PC-9 (cell line): ENCODE measurements at regions not wholly inside any gene's neighbourhood (a gene's known extent, or its start where the extent isn't known, plus 50 kb on each side); places are given as distances from the start of the nearest gene placed in this dataset.

Experiments used
- BruUV-seq: library from RNA; stranded (reverse); fragments of 400-500 nt; replicated peaks from 2 replicates; lab custom pipeline; 2021; lab: Mats Ljungman, UMichigan
- CTCF ChIA-PET: fragments of 300-600 bp; sonication (Branson Sonifier 250); formaldehyde crosslinking; loops from one replicate; lab custom pipeline; 2022; ENCODE audit warnings: antibody characterized with exemption; lab: Charles Lee
- POLR2A ChIA-PET: fragments of 300-600 bp; sonication (Branson Sonifier 250); formaldehyde crosslinking; loops from one replicate; lab custom pipeline; 2022; ENCODE audit warnings: antibody characterized with exemption; ENCODE audit not compliant: unreplicated experiment; lab: Charles Lee
- DNase-seq, 2 experiments: peaks; one replicate each; pipeline versions ENCODE4 v3.0.0 to v3.0.0-alpha.2; 2015 to 2022; ENCODE audit warnings: mixed read lengths in 1 of 2
- H2AFZ ChIP-seq: fragments of 200-600 bp; sonication (generic); 2 replicates; pipeline ENCODE4 v1.8.1; 2017; ENCODE audit warnings: antibody characterized with exemption
- H3F3A ChIP-seq: fragments of 200-600 bp; sonication (generic); 2 replicates; pipeline ENCODE4 v1.8.1; 2017; ENCODE audit warnings: antibody characterized with exemption, mild to moderate bottlenecking, low read depth; ENCODE audit not compliant: insufficient read depth
- H3K27ac ChIP-seq: fragments of 200-600 bp; sonication (generic); 2 replicates; pipeline ENCODE4 v1.6.1; 2016; ENCODE audit warnings: mixed run types
- H3K27me3 ChIP-seq: fragments of 200-600 bp; sonication (generic); 2 replicates; pipeline ENCODE4 v1.6.1; 2016; ENCODE audit warnings: low read depth, mixed run types; ENCODE audit not compliant: insufficient read depth
- H3K36me3 ChIP-seq: fragments of 200-600 bp; sonication (generic); 2 replicates; pipeline ENCODE4 v1.6.1; 2016; ENCODE audit warnings: low read depth, mixed run types
- H3K4me1 ChIP-seq: fragments of 200-600 bp; sonication (generic); replicated peaks from 2 replicates; pipeline ENCODE4 v1.6.1; 2016; ENCODE audit warnings: mixed run types; ENCODE audit not compliant: insufficient read depth
- H3K4me2 ChIP-seq: fragments of 200-600 bp; sonication (generic); 2 replicates; pipeline ENCODE4 v1.6.1; 2017; ENCODE audit warnings: mixed run types
- H3K4me3 ChIP-seq: fragments of 200-600 bp; sonication (generic); 2 replicates; pipeline ENCODE4 v1.6.1; 2016; ENCODE audit warnings: mixed run types
- H3K79me2 ChIP-seq: fragments of 200-600 bp; sonication (generic); 2 replicates; pipeline ENCODE4 v1.6.1; 2017; ENCODE audit warnings: low read depth, mixed run types
- H3K9me2 ChIP-seq: fragments of 200-600 bp; sonication (generic); 2 replicates; pipeline ENCODE4 v1.8.1; 2017; ENCODE audit warnings: mild to moderate bottlenecking; ENCODE audit not compliant: insufficient read depth
- H3K9me3 ChIP-seq: fragments of 200-600 bp; sonication (generic); 2 replicates; pipeline ENCODE4 v1.8.1; 2016; ENCODE audit warnings: low read depth; ENCODE audit not compliant: insufficient read depth
- H4K20me1 ChIP-seq: fragments of 200-600 bp; sonication (generic); 2 replicates; pipeline ENCODE4 v1.8.1; 2017; ENCODE audit not compliant: insufficient read depth
- CTCF ChIP-seq: fragments of 200-600 bp; sonication (generic); conservative IDR thresholded peaks from 2 replicates; pipeline ENCODE4 v1.6.1; 2017; ENCODE audit warnings: mixed run types, antibody characterized with exemption, mild to moderate bottlenecking, moderate library complexity
- EZH2 ChIP-seq: fragments of 200-600 bp; sonication (generic); IDR thresholded peaks from 2 replicates; pipeline ENCODE4 v1.8.0; 2017; ENCODE audit warnings: antibody characterized with exemption, low read depth
- intact Hi-C: fragments of 100-400 bp; cut with micrococcal nuclease; formaldehyde crosslinking; loops from one replicate; pipeline ENCODE4 v1.10.0; 2022; ENCODE audit not compliant: unreplicated experiment

DNA sequence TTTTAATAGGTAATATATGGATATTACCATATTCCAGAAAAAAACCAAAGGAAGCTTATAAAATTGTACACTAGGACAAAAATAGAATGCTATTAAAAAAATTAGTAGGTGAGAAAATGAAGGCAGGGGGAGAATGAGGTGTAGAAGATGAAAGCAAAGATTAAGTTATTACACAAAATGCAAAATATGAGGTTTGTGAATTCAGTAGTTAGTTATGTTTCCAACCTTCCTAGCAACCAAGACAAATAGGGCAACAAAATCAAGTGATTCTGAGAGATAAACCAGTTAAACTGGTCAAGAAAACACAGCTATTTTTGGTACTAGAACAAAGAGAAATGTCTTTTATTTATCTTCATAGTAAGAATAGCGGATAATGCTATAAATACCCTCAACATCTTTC lies 300.0 kb upstream of the RASGEF1B start:
- no peaks in the 10 kb centered on the region for H3K27me3 ChIP-seq
- H2AFZ ChIP-seq: no peak overlapping the region
- H3K4me3 ChIP-seq: no peak overlapping the region
- CTCF ChIA-PET: no interaction called here
- H3K36me3 ChIP-seq: no peaks in the 10 kb centered on the region
- TF ChIP-seq CTCF (no peak), EZH2 (no peak)
- BruUV-seq: no TSS peak
- H3K9me3 ChIP-seq: no peaks in the 10 kb centered on the region
- H3K79me2 ChIP-seq: no peaks in the 10 kb centered on the region
- no peaks in the 10 kb centered on the region for H4K20me1 ChIP-seq
- no peaks in the 10 kb centered on the region for H3K4me1 ChIP-seq
- POLR2A ChIA-PET: no interaction called here
- H3K4me2 ChIP-seq: no peak overlapping the region
- no peaks in the 10 kb centered on the region for H3F3A ChIP-seq
- H3K27ac ChIP-seq: no peak overlapping the region
- no peaks in the 10 kb centered on the region for H3K9me2 ChIP-seq
- intact Hi-C loops: no loop called here
- no peak for DNase-seq

DNA sequence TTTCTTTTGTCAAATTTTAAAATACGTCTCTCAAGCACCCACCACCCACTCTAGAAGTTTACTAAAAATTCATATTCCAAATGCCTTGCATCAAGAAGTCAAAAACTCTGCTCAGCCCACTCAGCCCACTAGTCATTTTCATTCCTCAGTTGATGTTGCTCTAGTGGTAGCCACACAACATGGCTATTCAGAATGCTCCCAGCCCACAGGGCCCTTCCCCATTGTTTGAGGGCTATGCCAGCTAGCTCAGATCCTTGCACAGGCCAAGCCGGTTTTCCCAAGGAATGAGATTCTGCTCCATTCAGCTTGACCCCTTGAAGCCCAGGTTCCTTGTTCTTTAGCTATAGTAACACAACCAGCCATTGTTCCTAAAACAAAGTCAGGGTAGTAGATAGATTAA lies 297.5 kb upstream of the RASGEF1B start:
- H3K4me2 ChIP-seq: no peak overlapping the region
- H3K9me3 ChIP-seq: no peaks in the 10 kb centered on the region
- no peaks in the 10 kb centered on the region for H3K79me2 ChIP-seq
- no peak overlapping the region for H2AFZ ChIP-seq
- no peaks in the 10 kb centered on the region for H4K20me1 ChIP-seq
- ChIA-PET CTCF (no interaction called here), POLR2A (interaction anchor here (0.6 kb wide), 1 partner anchor 168 kb away, joined by 12 read pairs; no protein-coding TSS in a partner anchor)
- H3K9me2 ChIP-seq: no peaks in the 10 kb centered on the region
- BruUV-seq: no TSS peak
- no peak overlapping the region for H3K27ac ChIP-seq
- H3K4me3 ChIP-seq: no peak overlapping the region
- no peaks in the 10 kb centered on the region for H3F3A ChIP-seq
- no peaks in the 10 kb centered on the region for H3K4me1 ChIP-seq
- H3K36me3 ChIP-seq: no peaks in the 10 kb centered on the region
- no peaks in the 10 kb centered on the region for H3K27me3 ChIP-seq
- intact Hi-C loops: no loop called here
- TF ChIP-seq EZH2 (no peak), CTCF (no peak)
- DNase-seq: no peak

DNA sequence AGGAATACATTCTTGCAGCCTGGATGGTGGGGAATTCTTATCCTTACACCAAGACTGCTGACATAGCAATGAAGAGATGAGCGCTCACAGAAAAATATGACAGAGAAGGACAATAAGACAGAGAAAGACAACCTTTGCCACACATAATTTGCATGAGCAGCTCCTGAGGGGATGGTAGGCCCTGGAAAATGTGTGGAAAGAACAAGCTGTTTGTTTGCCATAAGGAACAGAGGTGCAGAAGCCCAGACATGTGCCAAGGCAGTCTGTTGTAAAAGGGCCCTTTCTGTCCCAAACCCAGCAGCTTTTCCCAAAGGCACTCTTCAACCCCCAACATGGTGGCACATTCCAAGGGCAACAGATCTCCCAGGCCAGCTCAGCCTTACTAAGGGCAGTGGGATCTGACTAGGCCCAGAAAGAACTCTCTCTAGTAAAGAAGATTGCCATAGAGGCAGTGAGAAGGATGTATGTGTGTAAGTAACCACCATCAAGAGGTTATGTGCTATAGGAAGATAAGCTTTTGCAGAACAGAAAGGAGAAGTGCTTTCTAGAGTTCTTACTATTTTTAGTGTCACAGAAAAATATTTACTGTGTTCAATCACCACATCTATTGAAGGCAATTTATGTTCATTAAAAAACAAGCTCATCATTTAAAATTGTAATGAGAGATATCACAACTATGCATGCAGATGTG lies 287.0 kb upstream of the RASGEF1B start:
- no peak for TF ChIP-seq EZH2
- TF ChIP-seq CTCF: no peak
- no peaks in the 10 kb centered on the region for H3K9me3 ChIP-seq
- H3K27me3 ChIP-seq: no peaks in the 10 kb centered on the region
- no peak overlapping the region for H3K27ac ChIP-seq
- ChIA-PET POLR2A (no interaction called here), CTCF (interaction anchor here (0.7 kb wide), 1 partner anchor 510 kb away, joined by 8 read pairs; no protein-coding TSS in a partner anchor)
- no peaks in the 10 kb centered on the region for H3K79me2 ChIP-seq
- DNase-seq: no peak
- H3F3A ChIP-seq: no peaks in the 10 kb centered on the region
- intact Hi-C loops: no loop called here
- BruUV-seq: no TSS peak
- no peak overlapping the region for H3K4me2 ChIP-seq
- H2AFZ ChIP-seq: no peak overlapping the region
- no peaks in the 10 kb centered on the region for H3K36me3 ChIP-seq
- H3K9me2 ChIP-seq: no peaks in the 10 kb centered on the region
- H4K20me1 ChIP-seq: no peaks in the 10 kb centered on the region
- H3K4me3 ChIP-seq: no peak overlapping the region
- no peaks in the 10 kb centered on the region for H3K4me1 ChIP-seq
